ENCODE measurements at regions not wholly inside any gene's neighbourhood (a gene's known extent, or its start where the extent isn't known, plus 50 kb on each side); places are given as distances from the start of the nearest gene placed in this dataset.

- H3F3A ChIP-seq (ENCODE audit: insufficient read depth), result no peaks in the 10 kb centered on the region
- H3K9me2 ChIP-seq (replicated peaks; ENCODE audit: insufficient read depth, low read length), result no peaks in the 10 kb centered on the region
- H3K36me3 ChIP-seq (ENCODE audit: low read length), result no peaks in the 10 kb centered on the region
- H3K4me2 ChIP-seq (ENCODE audit: low read depth, low read length, poor library complexity, severe bottlenecking), result no peak overlapping the region
- no peak overlapping the region for H3K27ac ChIP-seq (ENCODE audit: low read depth, low read length)
- no peak overlapping the region for H3K4me3 ChIP-seq (ENCODE audit: insufficient read depth, low read length, poor library complexity, severe bottlenecking)
- H4K20me1 ChIP-seq (ENCODE audit: low read depth, low read length), result no peaks in the 10 kb centered on the region
- H3K79me2 ChIP-seq (ENCODE audit: insufficient read depth, low read length), result no peaks in the 10 kb centered on the region
- no peak overlapping the region for H2AFZ ChIP-seq (ENCODE audit: low read depth, low read length, severe bottlenecking)
- H3K27me3 ChIP-seq (ENCODE audit: low read length), result no peaks in the 10 kb centered on the region
- no peak for TF ChIP-seq EZH2phosphoT487 (conservative IDR thresholded peaks at IDR 0.05; ENCODE audit: low read length)
- TF ChIP-seq CTCF (IDR thresholded peaks at IDR 0.05; ENCODE audit: insufficient read depth, low read length, poor library complexity, severe bottlenecking), result no peak
- no peaks in the 10 kb centered on the region for H3K9me3 ChIP-seq (ENCODE audit: insufficient read depth, low read length)
- no peak overlapping the region for H3K9ac ChIP-seq (ENCODE audit: low read length)
These were observed 461.2 kb downstream of the BRD1 start for GRCh38 chr22:49366437-49366836.

- no peaks in the 10 kb centered on the region for H3K9me2 ChIP-seq (replicated peaks; ENCODE audit: insufficient read depth, low read length)
- no peaks in the 10 kb centered on the region for H4K20me1 ChIP-seq (ENCODE audit: low read depth, low read length)
- H3F3A ChIP-seq (ENCODE audit: insufficient read depth), result no peaks in the 10 kb centered on the region
- H3K9me3 ChIP-seq (ENCODE audit: insufficient read depth, low read length), result no peaks in the 10 kb centered on the region
- H3K79me2 ChIP-seq (ENCODE audit: insufficient read depth, low read length), result no peaks in the 10 kb centered on the region
- H3K4me2 ChIP-seq (ENCODE audit: low read depth, low read length, poor library complexity, severe bottlenecking), result no peak overlapping the region
- TF ChIP-seq CTCF (IDR thresholded peaks at IDR 0.05; ENCODE audit: insufficient read depth, low read length, poor library complexity, severe bottlenecking) (no peak), EZH2phosphoT487 (conservative IDR thresholded peaks at IDR 0.05; ENCODE audit: low read length) (no peak)
- no peak overlapping the region for H2AFZ ChIP-seq (ENCODE audit: low read depth, low read length, severe bottlenecking)
- no peaks in the 10 kb centered on the region for H3K36me3 ChIP-seq (ENCODE audit: low read length)
- H3K27me3 ChIP-seq (ENCODE audit: low read length), result no peaks in the 10 kb centered on the region
- no peak overlapping the region for H3K9ac ChIP-seq (ENCODE audit: low read length)
- H3K4me3 ChIP-seq (ENCODE audit: insufficient read depth, low read length, poor library complexity, severe bottlenecking), result no peak overlapping the region
- H3K27ac ChIP-seq (ENCODE audit: low read depth, low read length), result no peak overlapping the region
These were observed 461.8 kb downstream of the BRD1 start for GRCh38 chr22:49365910-49366309.

- Histone ChIP-seq H4K20me1 (ENCODE audit: low read depth, low read length) (no peaks in the 10 kb centered on the region), H3K79me2 (ENCODE audit: insufficient read depth, low read length) (no peaks in the 10 kb centered on the region), H3F3A (ENCODE audit: insufficient read depth) (no peaks in the 10 kb centered on the region), H3K27me3 (ENCODE audit: low read length) (no peaks in the 10 kb centered on the region), H3K4me3 (ENCODE audit: insufficient read depth, low read length, poor library complexity, severe bottlenecking) (no peak overlapping the region), H3K9me2 (replicated peaks; ENCODE audit: insufficient read depth, low read length) (no peaks in the 10 kb centered on the region), H3K4me2 (ENCODE audit: low read depth, low read length, poor library complexity, severe bottlenecking) (no peak overlapping the region), H3K36me3 (ENCODE audit: low read length) (no peaks in the 10 kb centered on the region), H3K9ac (ENCODE audit: low read length) (no peak overlapping the region), H2AFZ (ENCODE audit: low read depth, low read length, severe bottlenecking) (no peak overlapping the region), H3K27ac (ENCODE audit: low read depth, low read length) (no peak overlapping the region), H3K9me3 (ENCODE audit: insufficient read depth, low read length) (no peaks in the 10 kb centered on the region)
- TF ChIP-seq CTCF (IDR thresholded peaks at IDR 0.05; ENCODE audit: insufficient read depth, low read length, poor library complexity, severe bottlenecking), result no peak
- no peak for TF ChIP-seq EZH2phosphoT487 (conservative IDR thresholded peaks at IDR 0.05; ENCODE audit: low read length)
These were observed 462.4 kb downstream of the BRD1 start for GRCh38 chr22:49365191-49365837.
